IPS-NIHi11 (cell line): ENCODE measurements at regions not wholly inside any gene's neighbourhood (a gene's known extent, or its start where the extent isn't known, plus 50 kb on each side); places are given as distances from the start of the nearest gene placed in this dataset.
"Not testable (repeated sequence)": the region's sequence is repeated elsewhere in the genome, so short reads cannot be mapped to it uniquely, and the experiment has no call there.

Source experiments
- DNase-seq: peaks from one replicate; pipeline ENCODE4 v3.0.0; 2012; ENCODE audit warnings: mixed read lengths, low spot score

DNA sequence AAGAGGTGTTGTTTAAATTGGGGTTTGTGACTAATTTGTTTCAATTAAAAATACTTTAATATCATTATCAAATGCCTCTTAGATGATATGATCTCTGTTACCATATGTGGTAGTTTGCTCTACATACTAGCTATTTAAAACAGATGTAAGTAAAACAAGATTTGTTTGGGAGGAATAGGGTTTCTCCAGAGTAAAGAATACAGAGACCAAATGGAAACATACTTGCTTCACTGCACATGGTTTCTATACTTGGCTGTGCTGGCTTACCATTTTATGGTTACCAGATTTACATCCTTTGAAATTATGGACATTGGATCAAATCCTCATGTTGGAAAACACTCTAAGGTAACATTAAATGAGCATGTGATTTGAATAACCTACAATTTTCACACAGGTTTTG lies 588.3 kb downstream of the CD109 start:
- DNase-seq = no peak

DNA sequence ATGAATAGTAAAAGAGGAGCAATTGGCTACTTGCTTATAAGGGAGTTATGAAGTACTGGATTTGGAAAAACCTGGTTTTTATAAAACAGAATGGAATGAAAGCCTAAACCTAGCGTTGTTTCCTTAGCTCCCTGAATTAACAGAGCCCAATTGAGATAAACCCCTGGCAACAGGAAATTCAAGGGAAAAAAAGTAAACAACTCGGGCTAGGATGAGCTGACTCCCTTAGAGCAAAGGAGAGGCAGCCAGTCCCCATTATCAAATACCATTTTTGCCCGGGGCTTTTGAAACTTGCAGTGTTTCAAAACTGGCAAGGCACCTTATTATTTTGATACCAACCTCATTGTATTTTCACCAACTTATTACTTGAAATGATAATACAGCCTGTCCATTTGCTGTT lies 587.5 kb downstream of the CD109 start:
- no peak for DNase-seq

DNA sequence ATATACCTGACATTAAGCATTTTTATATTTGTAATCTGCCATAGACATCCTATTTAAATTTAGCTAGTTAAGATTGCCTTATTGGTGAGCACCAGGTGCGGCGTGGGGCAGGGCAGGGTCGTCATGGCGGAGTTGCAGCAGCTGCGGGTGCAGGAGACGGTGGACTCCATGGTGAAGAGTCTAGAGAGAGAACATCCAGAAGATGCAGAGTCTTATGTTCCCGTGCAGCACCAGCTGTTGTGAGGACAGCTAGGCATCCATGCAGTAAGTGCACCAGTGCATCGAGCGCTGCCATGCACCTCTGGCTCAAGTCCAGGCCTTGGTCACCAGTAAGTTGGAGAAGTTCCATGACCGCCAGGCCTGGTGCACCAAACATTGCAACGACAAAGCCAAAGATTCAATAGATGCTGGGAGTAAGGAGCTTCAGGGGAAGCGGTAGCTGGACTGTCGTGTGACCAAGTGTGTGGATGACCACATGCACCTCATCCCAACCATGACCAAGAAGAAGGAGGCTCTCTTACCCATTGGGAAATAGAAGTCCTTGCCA lies 586.2 kb downstream of the CD109 start:
- DNase-seq = no peak

DNA sequence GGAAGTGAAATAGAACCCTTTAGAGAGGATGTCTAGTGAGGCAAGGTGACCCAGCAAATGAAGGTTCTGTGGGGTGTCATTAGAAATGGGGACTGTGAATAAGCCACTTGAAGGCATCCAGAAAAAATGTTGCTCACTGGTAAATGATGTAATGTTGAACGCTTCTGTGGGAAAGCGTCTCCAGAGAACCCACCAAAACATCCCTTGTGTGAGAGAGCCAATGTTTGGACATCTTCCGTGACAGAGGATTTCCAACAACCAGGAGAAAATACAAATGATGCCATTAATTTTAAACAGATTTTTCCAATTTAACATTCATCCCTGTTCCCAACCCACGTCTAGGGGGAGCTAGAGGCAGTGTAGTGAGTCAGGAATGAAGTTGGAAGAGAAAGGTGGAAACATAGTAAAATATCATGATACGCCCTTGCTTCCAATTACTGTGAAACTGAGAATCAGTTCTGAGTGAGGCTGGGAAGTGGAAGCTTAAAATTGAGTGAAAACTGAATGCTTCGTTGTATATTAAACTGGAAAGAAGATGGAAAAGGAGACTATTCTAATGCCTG lies 584.2 kb downstream of the CD109 start:
- DNase-seq = no peak

DNA sequence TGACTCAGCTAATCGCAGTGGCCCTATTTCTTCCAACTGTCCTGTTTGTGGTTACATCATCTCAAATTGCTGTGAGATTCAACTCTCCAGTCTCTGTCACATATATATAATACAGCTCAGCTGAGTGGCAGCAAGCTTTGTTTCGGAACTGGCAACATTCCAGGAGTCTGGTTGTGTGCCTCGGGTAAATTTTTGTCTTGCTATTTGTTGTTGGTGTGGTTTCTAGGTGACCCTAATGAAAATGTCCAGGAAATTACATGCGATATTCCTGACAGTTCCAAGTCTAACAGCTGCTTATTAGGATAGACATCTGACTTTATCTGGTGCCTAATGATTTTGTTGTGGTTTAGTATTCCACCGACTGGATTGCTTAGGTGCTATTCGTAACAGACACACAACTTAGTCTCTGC lies 581.8 kb downstream of the CD109 start:
- no peak for DNase-seq

DNA sequence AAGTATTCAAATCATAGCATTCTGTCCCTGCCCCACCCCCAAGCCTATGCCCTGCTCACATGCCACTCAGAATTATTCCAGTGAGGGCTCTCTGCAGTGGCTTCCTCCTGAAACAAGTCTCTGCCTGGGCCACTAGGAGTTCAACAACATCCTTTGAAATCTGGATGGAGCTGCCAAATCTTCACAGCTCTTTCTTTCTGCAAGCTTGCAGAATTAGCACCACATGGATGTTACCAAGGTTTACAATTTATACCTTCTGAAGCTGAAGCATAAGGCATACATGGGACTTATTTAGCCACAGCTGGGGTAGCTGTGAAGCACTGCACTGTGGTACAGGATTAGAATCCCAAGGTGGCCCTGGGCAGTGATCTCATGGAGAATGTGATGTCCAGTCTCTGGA lies 577.5 kb downstream of the CD109 start:
- DNase-seq = no peak

DNA sequence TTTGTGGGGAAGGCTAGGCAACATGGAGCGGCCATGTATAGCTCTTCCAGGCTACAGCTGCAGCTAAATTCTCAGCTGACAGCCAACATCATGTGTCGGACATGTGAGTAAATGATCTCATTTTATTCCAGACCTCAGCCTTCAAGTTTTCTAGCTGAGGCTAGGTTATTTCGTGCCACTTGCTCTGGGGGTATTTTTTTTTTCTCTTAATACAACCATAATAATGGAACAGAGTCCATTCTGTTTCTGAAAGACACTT lies 573.5 kb downstream of the CD109 start:
- DNase-seq = no peak

DNA sequence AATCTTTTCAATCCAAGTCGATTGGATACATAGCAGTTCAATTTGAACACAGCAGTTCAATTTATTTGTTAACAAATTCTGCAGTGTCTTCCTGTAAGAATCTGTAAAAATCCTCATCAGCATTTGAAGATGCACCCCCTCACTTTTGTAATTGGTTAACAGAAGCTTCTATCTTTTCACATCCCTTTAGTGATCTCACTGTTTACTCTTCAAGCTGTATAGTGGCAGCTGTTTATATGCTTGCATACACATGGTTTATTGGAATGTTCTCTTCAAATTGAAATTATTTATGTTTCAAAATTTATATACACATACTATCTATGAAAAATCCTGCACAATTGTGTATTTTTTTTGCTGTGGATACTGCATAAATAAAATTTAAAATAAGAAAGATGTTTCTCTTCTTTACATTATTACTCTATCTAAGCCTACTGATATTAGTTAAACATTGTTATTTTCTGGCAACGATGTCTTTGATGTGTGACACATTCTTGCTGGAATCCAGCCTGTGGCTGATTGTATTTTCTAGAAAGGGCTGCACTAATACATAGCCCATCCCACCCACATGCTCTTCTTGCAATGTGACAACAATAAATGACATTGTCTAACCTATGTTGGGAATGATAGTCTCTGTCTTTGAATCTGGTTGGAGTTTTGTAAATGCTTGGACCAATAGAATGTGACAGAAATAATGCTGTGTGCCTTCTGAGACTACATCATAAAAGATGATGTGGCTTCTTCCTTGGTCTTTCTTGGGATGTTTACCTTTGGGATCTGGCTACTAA lies 573.0 kb downstream of the CD109 start:
- DNase-seq = no peak

DNA sequence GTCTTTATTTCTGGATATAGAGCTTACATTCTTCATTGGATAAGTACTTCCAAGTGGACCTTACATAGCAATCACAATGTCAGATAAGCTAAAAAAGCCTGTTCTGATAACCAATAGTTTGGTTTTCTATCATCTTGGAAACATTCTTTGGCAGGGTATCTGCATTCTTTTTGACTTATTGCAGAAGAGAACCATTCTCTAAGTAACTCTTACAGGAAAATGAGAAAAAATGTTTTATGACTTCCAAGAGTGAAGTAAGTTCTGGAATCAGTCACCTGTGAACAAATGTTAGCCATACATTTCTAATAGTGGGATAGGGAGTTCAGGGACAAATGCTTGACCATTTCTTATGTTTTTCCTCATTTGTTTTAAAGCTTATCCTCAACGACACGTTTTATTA lies 564.0 kb downstream of the CD109 start:
- DNase-seq = no peak

DNA sequence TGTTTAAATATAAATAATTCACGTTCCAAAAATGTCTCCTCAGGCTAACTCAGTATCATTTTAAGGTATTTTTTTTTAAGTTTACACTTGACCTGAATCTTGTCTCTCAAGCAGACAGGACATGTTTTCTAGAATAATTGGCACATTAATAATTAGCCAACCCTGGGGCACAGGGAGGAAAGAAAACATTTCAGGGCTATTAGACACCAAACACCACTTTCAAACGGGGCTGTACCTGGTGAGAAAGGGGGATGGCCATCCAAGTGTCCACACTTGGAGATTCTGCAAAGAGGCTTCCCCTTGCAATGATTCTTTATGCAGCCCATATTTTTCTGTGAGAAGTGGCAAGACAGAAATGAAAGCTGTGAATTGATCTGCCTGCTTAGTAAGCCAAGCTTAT lies 560.8 kb downstream of the CD109 start:
- DNase-seq = no peak

DNA sequence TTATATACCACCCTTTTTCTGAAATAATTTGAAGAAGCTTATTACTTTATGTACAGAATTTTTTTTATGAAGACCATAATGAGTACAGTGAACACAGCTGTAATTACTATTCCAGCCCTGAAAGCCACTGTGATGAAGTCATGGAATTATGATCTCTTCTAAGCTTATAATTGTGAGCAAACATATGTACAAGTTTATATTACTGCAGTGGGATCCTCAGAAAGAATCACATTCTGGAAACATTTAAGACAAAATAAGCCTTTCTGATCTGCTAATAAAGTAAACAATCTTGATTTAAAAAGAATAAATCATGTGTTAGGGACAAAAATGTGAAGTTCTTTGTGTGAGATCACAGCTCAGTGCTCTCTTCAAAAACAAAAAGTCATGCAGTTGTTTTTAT lies 560.4 kb downstream of the CD109 start:
- no peak for DNase-seq

DNA sequence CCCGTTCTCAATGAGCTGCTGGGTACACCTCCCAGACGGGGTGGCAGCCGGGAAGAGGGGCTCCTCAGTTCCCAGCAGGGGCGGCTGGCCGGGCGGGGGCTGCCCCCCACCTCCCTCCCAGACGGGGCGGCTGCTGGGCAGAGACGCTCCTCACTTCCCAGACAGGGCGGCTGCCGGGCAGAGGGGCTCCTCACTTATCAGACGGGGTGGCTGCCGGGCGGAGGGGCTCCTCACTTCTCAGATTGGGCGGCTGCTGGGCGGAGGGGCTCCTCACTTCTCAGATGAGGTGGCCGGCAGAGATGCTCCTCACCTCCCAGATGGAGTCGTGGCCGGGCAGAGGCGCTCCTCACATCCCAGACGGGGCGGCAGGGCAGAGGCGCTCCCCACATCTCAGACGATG lies 559.0 kb downstream of the CD109 start:
- not testable (repeated sequence) for DNase-seq

DNA sequence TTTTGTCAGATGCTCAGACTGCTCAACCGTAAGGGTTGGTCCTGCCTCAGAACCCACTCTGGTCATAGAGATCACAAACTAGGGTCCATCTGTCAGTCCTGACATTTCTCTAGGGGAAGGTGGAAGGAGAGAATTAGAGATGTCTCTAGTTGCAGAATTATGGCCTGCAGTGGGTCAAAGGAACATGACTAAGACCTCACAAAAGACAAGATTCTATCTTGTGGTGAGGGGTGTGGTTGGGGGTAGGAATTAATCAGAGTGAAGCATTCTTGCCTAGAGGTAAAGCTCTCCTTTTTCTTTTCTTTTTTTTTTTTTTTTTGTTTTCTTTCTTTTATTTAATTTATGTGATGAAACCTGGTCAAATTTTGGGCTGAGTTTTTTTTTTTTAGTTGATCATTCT lies 558.1 kb downstream of the CD109 start:
- not testable (repeated sequence) for DNase-seq

DNA sequence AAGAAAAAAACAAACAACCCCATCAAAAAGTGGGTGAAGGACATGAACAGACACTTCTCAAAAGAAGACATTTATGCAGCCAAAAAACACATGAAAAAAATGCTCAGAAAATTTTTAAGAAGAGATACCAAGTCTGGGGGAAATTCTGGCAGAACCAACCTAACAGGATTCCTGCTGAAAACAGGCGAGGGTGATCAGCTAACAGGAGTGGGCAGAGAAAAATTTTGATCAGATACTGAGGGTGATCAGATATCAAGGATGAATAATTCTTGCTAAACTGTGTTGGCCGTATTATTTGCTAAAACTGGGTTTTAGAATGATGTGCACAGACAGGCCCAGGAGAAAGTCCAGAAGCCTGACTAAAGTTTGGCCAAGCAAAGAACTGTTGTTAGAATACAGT lies 557.3 kb downstream of the CD109 start:
- no peak for DNase-seq

DNA sequence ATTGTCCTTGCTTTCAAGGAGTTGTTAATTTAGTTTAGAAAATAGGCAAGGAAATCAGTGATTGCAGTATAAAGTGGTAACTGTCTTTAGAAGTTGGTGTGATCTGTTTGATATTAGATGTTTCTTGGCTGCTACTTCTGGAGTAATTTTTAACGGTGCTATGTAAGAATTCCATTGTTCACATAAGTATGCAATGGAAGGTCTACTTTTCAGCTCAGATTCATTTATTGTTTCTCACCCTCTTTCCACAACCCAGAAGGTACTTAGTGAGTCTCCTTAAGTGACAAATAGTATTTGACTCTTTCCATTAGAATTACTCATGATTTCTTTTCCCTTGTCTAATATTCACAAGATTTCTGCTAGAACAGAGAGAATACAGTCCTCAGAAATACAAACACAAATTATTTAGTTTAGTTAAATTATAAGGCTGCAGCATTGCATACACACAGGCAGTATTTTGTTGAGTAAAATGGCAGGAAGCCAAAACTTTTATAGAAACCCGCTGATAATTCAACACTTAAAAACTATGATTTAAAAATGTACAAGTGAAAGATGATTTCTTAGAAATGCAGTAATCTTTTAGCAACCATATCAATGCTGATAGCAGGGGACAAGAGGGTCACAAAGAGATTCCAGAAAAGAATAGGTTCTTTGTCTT lies 554.3 kb downstream of the CD109 start:
- DNase-seq = no peak

DNA sequence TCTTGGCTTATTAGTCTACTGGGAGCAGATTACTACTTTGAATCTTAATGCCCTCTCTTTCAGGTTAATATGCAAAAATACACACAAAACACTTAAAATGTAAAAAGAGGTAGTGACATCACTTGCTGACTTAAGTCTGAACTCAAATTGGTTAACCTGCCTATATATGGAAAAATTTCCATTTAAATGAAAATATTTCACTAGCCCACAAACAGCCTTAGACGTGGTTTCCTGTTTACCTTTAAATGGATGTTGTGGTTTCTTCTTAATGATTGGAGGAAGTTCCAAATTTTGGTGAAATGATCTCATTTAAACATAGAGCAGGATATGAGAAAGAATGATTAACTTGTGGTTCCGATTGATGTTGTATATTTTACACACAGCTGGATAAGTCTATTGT lies 553.7 kb downstream of the CD109 start:
- DNase-seq = no peak

DNA sequence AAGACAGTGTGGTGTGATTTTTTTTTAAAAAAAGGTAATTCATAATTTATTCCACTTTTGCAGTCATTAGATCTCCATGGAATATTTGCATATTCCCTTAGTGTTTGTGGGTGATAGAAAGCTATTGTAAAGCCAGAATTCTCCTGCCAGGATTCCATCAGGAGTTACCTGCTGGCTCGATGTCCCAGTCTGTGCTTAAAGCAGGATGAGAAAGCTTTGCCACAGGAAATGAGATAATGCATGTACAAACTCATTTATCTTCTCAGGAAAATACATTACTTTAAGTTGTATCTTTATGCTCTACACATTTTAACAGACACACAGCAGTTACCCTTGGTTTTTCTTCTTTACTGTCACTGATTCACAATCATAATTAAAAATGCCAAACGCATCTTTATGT lies 553.0 kb downstream of the CD109 start:
- no peak for DNase-seq

DNA sequence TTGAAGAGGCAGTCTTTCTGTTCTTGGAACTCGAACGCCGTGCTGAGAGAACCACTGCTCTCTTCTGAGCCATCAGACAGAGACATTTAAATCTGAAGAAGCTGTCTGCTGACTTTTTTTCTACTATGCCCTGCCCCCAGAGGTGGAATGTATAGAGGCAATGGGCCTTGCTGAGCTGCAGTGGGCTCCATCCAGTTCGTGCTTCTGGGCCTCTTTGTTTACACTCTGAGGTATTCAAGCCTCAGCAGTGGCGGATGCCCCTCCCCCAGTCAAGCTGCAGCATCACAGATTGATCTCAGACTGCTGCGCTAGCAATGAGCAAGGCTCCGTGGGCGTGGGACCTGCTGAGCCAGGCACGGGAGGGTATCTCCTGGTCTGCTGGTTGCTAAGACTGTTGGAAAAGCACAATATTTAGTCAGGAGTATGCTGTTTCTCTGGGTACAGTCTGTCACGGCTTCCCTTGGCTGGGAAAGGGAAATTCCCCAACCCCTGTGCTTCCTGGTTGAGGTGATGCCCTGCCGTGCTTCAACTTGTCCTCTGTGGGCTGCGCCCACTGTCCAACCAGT lies 526.8 kb downstream of the CD109 start:
- DNase-seq = peak; percentile 30

DNA sequence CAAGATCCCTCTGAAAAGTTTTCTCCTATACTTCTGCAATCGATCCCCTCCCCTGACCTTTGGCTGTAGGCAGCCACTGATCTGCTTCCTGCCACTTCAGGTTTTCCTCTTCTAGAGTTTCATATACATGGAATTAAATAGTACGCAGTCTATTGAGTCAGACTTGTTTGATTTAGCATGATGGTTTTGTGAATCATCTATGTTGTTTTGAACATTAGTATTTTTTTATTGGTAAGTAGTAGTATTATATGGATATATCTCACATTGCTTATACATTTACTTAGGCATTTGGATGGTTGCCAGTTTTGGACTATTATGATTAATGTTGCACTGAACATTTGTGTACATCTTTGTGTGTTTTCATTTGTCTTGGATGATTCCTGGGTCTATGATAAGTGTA lies 518.0 kb downstream of the CD109 start:
- no peak for DNase-seq

DNA sequence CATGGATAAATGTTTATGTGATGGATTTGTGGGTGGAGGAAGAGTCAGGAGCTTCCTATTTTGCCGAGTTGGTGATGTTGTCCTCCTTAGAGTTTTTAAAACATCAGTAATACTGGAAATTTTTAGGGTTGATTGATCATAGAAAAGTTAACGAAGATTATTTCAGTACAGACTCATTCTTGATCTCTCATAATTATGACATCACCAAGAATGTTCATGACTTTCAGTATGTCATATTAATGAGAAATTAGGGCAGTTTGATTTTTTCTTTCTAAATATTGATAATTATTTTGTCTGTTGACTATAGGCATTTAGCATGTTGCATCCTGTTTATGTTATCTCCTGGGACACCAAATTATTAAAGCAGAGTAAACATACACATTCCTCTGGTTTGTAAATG lies 512.2 kb downstream of the CD109 start:
- no peak for DNase-seq

DNA sequence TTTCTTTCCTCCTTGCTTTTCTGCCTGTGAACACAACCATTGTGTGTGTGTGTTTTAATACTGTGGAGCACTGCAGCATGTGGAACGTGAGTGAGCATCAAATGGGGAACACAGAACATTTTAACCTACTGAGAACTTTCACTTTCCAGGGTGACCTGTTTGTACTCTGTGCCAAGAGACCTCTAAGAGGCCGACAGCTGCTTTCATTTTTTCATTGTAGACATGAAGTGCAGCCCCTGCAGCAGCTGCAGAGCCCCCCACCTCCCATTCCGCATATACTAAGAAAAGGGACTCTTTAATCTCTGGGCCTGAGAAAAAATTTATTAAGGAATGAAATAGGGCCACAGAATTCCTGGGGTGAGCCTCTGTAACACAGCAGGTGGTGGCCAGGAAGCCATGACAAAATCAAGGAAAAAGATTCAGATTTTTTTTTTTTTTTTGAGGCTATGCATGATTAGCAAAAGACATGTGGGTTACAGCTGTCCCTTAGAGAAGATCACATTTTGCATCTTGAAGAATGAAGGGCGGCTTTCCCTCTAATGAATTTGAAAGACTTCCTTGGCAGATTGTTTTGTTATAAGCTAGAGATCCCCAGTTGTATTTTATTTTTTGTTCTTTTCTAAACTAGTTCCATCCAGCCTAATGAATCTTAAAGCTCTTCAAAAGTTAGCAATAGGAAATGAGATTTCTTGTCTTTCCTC lies 503.4 kb downstream of the CD109 start:
- DNase-seq = no peak

DNA sequence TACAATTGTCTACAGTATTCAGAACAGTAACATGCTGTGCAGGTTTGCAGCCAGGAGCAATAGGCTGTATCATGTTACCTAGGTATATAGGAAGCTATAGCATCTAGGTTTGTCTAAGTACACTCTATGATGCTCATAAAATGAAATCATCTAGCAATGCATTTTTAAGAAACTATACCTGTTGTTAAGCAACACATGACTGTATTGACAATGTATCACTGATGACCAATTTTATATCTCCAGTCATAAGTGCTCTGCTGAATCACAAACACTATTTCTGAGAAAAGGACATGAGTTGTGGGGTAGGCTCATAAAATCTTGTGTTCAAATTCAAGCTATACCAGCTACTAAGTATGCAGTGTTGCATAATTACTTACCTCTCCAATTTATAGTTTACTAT lies 501.3 kb downstream of the CD109 start:
- no peak for DNase-seq

DNA sequence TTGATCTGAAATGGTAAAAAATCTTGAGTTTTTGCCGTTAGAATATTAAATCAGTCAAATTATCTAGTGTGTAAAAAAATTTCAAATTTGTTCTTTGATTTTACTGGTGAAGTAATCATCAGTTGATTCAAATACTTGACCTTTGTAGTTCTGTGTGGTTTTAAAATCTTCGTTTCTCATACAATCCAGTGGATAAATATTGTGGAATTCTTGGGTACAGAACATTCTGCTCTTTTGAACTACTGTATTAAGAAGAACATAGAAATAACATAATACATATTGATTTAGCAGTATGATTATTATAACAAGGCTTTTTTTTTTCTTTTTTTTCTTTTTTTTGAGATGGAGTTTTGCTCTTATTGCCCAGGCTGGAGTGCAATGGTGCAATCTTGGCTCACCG lies 491.8 kb downstream of the CD109 start:
- DNase-seq = no peak
